ENCODE measurements at regions not wholly inside any gene's neighbourhood (a gene's known extent, or its start where the extent isn't known, plus 50 kb on each side); places are given as distances from the start of the nearest gene placed in this dataset.

- DNase-seq (ENCODE audit: low spot score): no peak
- WGBS: 88% methylated on average over 1 of the region's 1 CpG
- H3K4me1 ChIP-seq (ENCODE audit: control insufficient read depth in 4 of 4, insufficient read depth in 4 of 4, low read length in 3 of 4): no peaks in the 10 kb centered on the region
- H3K36me3 ChIP-seq (ENCODE audit: control insufficient read depth in 4 of 4, insufficient read depth in 3 of 4, low read depth in 1 of 4, low read length in 3 of 4): no peaks in the 10 kb centered on the region
- H3K9ac ChIP-seq (ENCODE audit: low read depth in 1 of 2, low read length in 2 of 2): no peak overlapping the region
- peaks cover 0 to 4% (median 1%) of the 10 kb centered on the region in 4 donors for H3K9me3 ChIP-seq (ENCODE audit: control insufficient read depth in 4 of 4, low read length in 3 of 4)
- no peak overlapping the region for H3K4me3 ChIP-seq (ENCODE audit: low read depth in 1 of 3, low read length in 3 of 3)
- TF ChIP-seq MAX (IDR thresholded peaks at IDR 0.05): no peak
- no peak for TF ChIP-seq HNF4A (conservative IDR thresholded peaks at IDR 0.05)
- TF ChIP-seq RAD21 (IDR thresholded peaks at IDR 0.05): no peak
- TF ChIP-seq JUND (IDR thresholded peaks at IDR 0.05): no peak
- TF ChIP-seq GABPA (IDR thresholded peaks at IDR 0.05 in 1 of 2, conservative IDR thresholded peaks at IDR 0.05 in 1 of 2): no peak
- TF ChIP-seq FOXA2 (IDR thresholded peaks at IDR 0.05): no peak
- no peak for TF ChIP-seq REST (IDR thresholded peaks at IDR 0.05)
- no peak for TF ChIP-seq CTCF (IDR thresholded peaks at IDR 0.05; ENCODE audit: low read depth, low read length, missing input control)
- TF ChIP-seq NR2F2 (IDR thresholded peaks at IDR 0.05): no peak
- no peak for TF ChIP-seq YY1 (IDR thresholded peaks at IDR 0.05)
- TF ChIP-seq FOXA1 (IDR thresholded peaks at IDR 0.05): no peak
- H3K27me3 ChIP-seq (ENCODE audit: control insufficient read depth in 4 of 4, insufficient read depth in 4 of 4, low read length in 3 of 4): peaks cover 0 to 2% (median 0%) of the 10 kb centered on the region in 4 donors
- H3K27ac ChIP-seq (ENCODE audit: low read depth in 1 of 2, low read length in 2 of 2): no peak overlapping the region
These were observed 337.9 kb upstream of the FGF13 start for GRCh38 chrX:139049465-139049864.

GRCh38 chrX:139044680-139045079 is 333.2 kb upstream of the FGF13 start:
- H3K27me3 ChIP-seq (ENCODE audit: control insufficient read depth in 4 of 4, insufficient read depth in 4 of 4, low read length in 3 of 4): peaks cover 0 to 2% (median 0%) of the 10 kb centered on the region in 4 donors
- DNase-seq (ENCODE audit: low spot score): no peak
- H3K9me3 ChIP-seq (ENCODE audit: control insufficient read depth in 4 of 4, low read length in 3 of 4): peaks cover 0 to 4% (median 1%) of the 10 kb centered on the region in 4 donors
- no peak overlapping the region for H3K9ac ChIP-seq (ENCODE audit: low read depth in 1 of 2, low read length in 2 of 2)
- 79% methylated on average over 6 of the region's 6 CpGs for WGBS
- H3K4me1 ChIP-seq (ENCODE audit: control insufficient read depth in 4 of 4, insufficient read depth in 4 of 4, low read length in 3 of 4): no peaks in the 10 kb centered on the region
- H3K27ac ChIP-seq (ENCODE audit: low read depth in 1 of 2, low read length in 2 of 2): no peak overlapping the region
- no peak overlapping the region for H3K4me3 ChIP-seq (ENCODE audit: low read depth in 1 of 3, low read length in 3 of 3)
- H3K36me3 ChIP-seq (ENCODE audit: control insufficient read depth in 4 of 4, insufficient read depth in 3 of 4, low read depth in 1 of 4, low read length in 3 of 4): no peaks in the 10 kb centered on the region
- TF ChIP-seq JUND (IDR thresholded peaks at IDR 0.05) (no peak), ZBTB33 (IDR thresholded peaks at IDR 0.05) (no peak), SP1 (IDR thresholded peaks at IDR 0.05) (no peak), REST (IDR thresholded peaks at IDR 0.05) (no peak), EGR1 (IDR thresholded peaks at IDR 0.05; ENCODE audit: low read depth in 2 of 2) (no peak), CTCF (IDR thresholded peaks at IDR 0.05; ENCODE audit: low read depth, low read length, missing input control) (no peak), FOXA2 (IDR thresholded peaks at IDR 0.05) (no peak), FOXA1 (IDR thresholded peaks at IDR 0.05) (no peak), YY1 (IDR thresholded peaks at IDR 0.05) (no peak), RAD21 (IDR thresholded peaks at IDR 0.05) (no peak), RXRA (IDR thresholded peaks at IDR 0.05) (no peak), NR2F2 (IDR thresholded peaks at IDR 0.05) (no peak)
